Ishikawa (cell line): ENCODE measurements at regions not wholly inside any gene's neighbourhood (a gene's known extent, or its start where the extent isn't known, plus 50 kb on each side); places are given as distances from the start of the nearest gene placed in this dataset.

Experiments
- CREB1 ChIP-seq: IDR thresholded peaks from 2 replicates; pipeline ENCODE4 v1.6.1; 2012; ENCODE audit warnings: low read depth
- EP300 ChIP-seq: IDR thresholded peaks from 2 replicates; pipeline ENCODE4 v1.6.1; 2012; ENCODE audit warnings: borderline replicate concordance
- FOXM1 ChIP-seq: IDR thresholded peaks from 2 replicates; pipeline ENCODE4 v1.6.1; 2012; ENCODE audit warnings: low read depth, borderline replicate concordance
- NFIC ChIP-seq: IDR thresholded peaks from 2 replicates; pipeline ENCODE4 v1.6.1; 2012
- RAD21 ChIP-seq: IDR thresholded peaks from 2 replicates; pipeline ENCODE4 v1.6.1; 2012; ENCODE audit warnings: low read depth
- TAF1 ChIP-seq: IDR thresholded peaks from 2 replicates; pipeline ENCODE4 v1.6.1; 2012; ENCODE audit warnings: low read depth, mild to moderate bottlenecking
- TEAD4 ChIP-seq: IDR thresholded peaks from 2 replicates; pipeline ENCODE4 v1.6.1; 2012
- YY1 ChIP-seq: IDR thresholded peaks from 2 replicates; pipeline ENCODE4 v1.6.1; 2012; ENCODE audit warnings: low read depth
- TF ChIP-seq, protein P1 (sequence below): IDR thresholded peaks from 2 replicates; pipeline ENCODE4 v1.6.1; 2012
- TF ChIP-seq, protein P2 (sequence below): IDR thresholded peaks from 2 replicates; pipeline ENCODE4 v1.6.1; 2012; ENCODE audit warnings: low read depth, mild to moderate bottlenecking
- TF ChIP-seq, protein P3 (sequence below): IDR thresholded peaks from 2 replicates; pipeline ENCODE4 v1.6.1; 2012

DNA sequence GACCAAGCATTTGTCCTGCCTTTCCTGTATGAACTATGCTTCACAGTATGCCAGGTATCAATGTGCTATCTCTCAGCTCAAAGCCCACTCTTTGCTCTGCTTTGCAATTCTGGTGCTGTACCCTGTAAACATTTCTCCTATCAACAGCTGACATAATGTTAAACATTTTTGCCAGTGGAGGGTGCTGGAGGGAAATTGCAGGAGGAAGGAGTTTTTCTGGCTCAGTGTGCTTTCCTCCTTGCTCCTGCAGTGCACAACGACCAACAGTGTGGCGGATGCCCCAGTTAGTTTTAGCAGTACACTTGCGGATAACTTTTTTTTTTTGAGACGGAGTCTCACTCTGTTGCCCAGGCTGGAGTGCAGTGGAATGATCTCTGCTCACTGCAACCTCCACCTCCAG is 67.1 kb upstream of the PTGFRN start:
- TF ChIP-seq, protein P1, sequence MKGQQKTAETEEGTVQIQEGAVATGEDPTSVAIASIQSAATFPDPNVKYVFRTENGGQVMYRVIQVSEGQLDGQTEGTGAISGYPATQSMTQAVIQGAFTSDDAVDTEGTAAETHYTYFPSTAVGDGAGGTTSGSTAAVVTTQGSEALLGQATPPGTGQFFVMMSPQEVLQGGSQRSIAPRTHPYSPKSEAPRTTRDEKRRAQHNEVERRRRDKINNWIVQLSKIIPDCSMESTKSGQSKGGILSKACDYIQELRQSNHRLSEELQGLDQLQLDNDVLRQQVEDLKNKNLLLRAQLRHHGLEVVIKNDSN: no peak
- TF ChIP-seq, protein P2, sequence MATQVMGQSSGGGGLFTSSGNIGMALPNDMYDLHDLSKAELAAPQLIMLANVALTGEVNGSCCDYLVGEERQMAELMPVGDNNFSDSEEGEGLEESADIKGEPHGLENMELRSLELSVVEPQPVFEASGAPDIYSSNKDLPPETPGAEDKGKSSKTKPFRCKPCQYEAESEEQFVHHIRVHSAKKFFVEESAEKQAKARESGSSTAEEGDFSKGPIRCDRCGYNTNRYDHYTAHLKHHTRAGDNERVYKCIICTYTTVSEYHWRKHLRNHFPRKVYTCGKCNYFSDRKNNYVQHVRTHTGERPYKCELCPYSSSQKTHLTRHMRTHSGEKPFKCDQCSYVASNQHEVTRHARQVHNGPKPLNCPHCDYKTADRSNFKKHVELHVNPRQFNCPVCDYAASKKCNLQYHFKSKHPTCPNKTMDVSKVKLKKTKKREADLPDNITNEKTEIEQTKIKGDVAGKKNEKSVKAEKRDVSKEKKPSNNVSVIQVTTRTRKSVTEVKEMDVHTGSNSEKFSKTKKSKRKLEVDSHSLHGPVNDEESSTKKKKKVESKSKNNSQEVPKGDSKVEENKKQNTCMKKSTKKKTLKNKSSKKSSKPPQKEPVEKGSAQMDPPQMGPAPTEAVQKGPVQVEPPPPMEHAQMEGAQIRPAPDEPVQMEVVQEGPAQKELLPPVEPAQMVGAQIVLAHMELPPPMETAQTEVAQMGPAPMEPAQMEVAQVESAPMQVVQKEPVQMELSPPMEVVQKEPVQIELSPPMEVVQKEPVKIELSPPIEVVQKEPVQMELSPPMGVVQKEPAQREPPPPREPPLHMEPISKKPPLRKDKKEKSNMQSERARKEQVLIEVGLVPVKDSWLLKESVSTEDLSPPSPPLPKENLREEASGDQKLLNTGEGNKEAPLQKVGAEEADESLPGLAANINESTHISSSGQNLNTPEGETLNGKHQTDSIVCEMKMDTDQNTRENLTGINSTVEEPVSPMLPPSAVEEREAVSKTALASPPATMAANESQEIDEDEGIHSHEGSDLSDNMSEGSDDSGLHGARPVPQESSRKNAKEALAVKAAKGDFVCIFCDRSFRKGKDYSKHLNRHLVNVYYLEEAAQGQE: no peak
- peak; percentile 53 for TF ChIP-seq RAD21
- TF ChIP-seq CREB1: no peak
- TF ChIP-seq NFIC: no peak
- TF ChIP-seq TAF1: no peak
- TF ChIP-seq TEAD4: peak; percentile 63
- TF ChIP-seq, protein P3, sequence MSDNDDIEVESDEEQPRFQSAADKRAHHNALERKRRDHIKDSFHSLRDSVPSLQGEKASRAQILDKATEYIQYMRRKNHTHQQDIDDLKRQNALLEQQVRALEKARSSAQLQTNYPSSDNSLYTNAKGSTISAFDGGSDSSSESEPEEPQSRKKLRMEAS: no peak
- TF ChIP-seq YY1: no peak
- TF ChIP-seq EP300: no peak
- TF ChIP-seq FOXM1: no peak
